ENCODE measurements at regions not wholly inside any gene's neighbourhood (a gene's known extent, or its start where the extent isn't known, plus 50 kb on each side); places are given as distances from the start of the nearest gene placed in this dataset.

DNA sequence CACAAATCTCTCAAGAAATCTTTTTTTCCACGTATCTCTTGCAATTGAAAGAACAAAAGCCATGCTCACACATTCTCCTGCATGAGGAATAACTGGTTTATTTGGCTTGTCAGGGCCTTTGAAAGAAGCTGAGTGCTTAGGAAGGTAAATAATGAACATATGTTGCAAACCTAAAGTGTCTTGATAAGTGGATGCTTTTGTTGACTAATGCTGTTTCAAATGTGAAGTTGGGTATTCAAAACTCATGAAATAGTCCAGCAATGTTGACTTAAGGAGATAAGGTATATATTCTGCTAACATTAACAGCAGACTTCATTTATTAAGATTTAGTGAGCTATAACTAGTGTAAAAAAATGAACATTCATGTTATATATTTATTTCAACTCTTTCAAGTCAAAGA is 1792.7 kb upstream of the MIR17HG start:
- Histone ChIP-seq H4K12ac (ENCODE audit: low read depth, low read length) (no peak overlapping the region), H3K79me2 (ENCODE audit: control insufficient read depth, insufficient read depth, low read length, poor library complexity) (no peaks in the 10 kb centered on the region), H2BK5ac (ENCODE audit: low read depth, low read length, poor library complexity) (no peak overlapping the region), H3K4me3 (ENCODE audit: low read depth, low read length) (no peak overlapping the region), H2BK12ac (ENCODE audit: low read length) (no peak overlapping the region), H3K4me2 (ENCODE audit: low read length) (no peak overlapping the region), H3K18ac (ENCODE audit: low read length) (no peak overlapping the region), H3K36me3 (ENCODE audit: control insufficient read depth in 1 of 2, insufficient read depth in 2 of 2, low read length in 2 of 2) (no peaks in the 10 kb centered on the region), H4K8ac (ENCODE audit: low read depth, low read length) (no peak overlapping the region), H3K9ac (ENCODE audit: low read length) (no peak overlapping the region), H2AK5ac (ENCODE audit: low read length) (no peak overlapping the region), H3K9me3 (ENCODE audit: insufficient read depth, low read depth, low read length) (no peaks in the 10 kb centered on the region), H3K4ac (ENCODE audit: low read depth, low read length) (no peak overlapping the region), H3K14ac (ENCODE audit: low read length) (no peak overlapping the region), H3K4me1 (ENCODE audit: control insufficient read depth in 1 of 2, insufficient read depth in 2 of 2, low read length in 2 of 2) (no peaks in the 10 kb centered on the region), H3K79me1 (ENCODE audit: low read length) (no peaks in the 10 kb centered on the region), H3K27me3 (ENCODE audit: insufficient read depth, low read length) (no peaks in the 10 kb centered on the region), H2AFZ (ENCODE audit: insufficient read depth, low read length, poor library complexity) (no peak overlapping the region), H2BK120ac (ENCODE audit: insufficient read depth, low read length, poor library complexity) (no peak overlapping the region), H4K91ac (ENCODE audit: low read depth, low read length) (no peak overlapping the region), H3K23ac (ENCODE audit: low read length) (no peak overlapping the region), H3K27ac (ENCODE audit: low read depth, low read length) (no peak overlapping the region)
- no CpG with 5 or more reads among the region's 1 CpG for WGBS (ENCODE audit: extremely low coverage, insufficient coverage, insufficient read length)
- DNase-seq, result peak in 1 of 2 donors; percentile 16

- Histone ChIP-seq H3K9ac (ENCODE audit: low read length) (no peak overlapping the region), H2AK5ac (ENCODE audit: low read length) (no peak overlapping the region), H2BK5ac (ENCODE audit: low read depth, low read length, poor library complexity) (no peak overlapping the region), H3K14ac (ENCODE audit: low read length) (no peak overlapping the region), H3K79me2 (ENCODE audit: control insufficient read depth, insufficient read depth, low read length, poor library complexity) (no peaks in the 10 kb centered on the region), H3K36me3 (ENCODE audit: control insufficient read depth in 1 of 2, insufficient read depth in 2 of 2, low read length in 2 of 2) (no peaks in the 10 kb centered on the region), H4K91ac (ENCODE audit: low read depth, low read length) (no peak overlapping the region), H3K4me1 (ENCODE audit: control insufficient read depth in 1 of 2, insufficient read depth in 2 of 2, low read length in 2 of 2) (no peaks in the 10 kb centered on the region), H3K27ac (ENCODE audit: low read depth, low read length) (no peak overlapping the region), H3K4me2 (ENCODE audit: low read length) (no peak overlapping the region), H3K23ac (ENCODE audit: low read length) (no peak overlapping the region), H3K4ac (ENCODE audit: low read depth, low read length) (no peak overlapping the region), H2BK120ac (ENCODE audit: insufficient read depth, low read length, poor library complexity) (no peak overlapping the region), H3K18ac (ENCODE audit: low read length) (no peak overlapping the region), H4K8ac (ENCODE audit: low read depth, low read length) (no peak overlapping the region), H3K79me1 (ENCODE audit: low read length) (no peaks in the 10 kb centered on the region), H3K27me3 (ENCODE audit: insufficient read depth, low read length) (no peaks in the 10 kb centered on the region), H3K4me3 (ENCODE audit: low read depth, low read length) (no peak overlapping the region), H2AFZ (ENCODE audit: insufficient read depth, low read length, poor library complexity) (no peak overlapping the region), H4K12ac (ENCODE audit: low read depth, low read length) (no peak overlapping the region), H3K9me3 (ENCODE audit: insufficient read depth, low read depth, low read length) (no peaks in the 10 kb centered on the region), H2BK12ac (ENCODE audit: low read length) (no peak overlapping the region)
- DNase-seq, result no peak
- WGBS (ENCODE audit: extremely low coverage, insufficient coverage, insufficient read length), result no CpG with 5 or more reads among the region's 1 CpG
Measured at GRCh38 chr13:89565476-89566100, 1781.9 kb upstream of the MIR17HG start.

DNA sequence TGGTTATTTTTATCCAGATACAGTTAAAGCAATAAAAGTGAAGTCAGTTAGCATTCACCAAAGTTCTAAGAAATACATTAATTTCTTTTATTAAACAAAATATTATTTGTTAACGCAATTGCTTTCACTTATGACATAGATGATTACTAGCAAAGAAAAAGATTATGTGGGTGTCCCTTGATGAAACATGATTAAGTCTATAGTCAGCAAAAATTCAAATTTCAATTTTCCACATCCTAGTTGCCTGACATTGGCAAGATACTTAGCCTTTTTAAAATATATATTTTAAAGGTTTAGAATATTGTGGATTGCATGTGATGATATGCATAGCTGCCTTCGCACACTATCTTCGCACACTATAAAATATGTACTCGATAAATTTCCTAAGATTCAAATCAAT is 1780.5 kb upstream of the MIR17HG start:
- Histone ChIP-seq H2AK5ac (ENCODE audit: low read length) (no peak overlapping the region), H3K4me3 (ENCODE audit: low read depth, low read length) (no peak overlapping the region), H3K9me3 (ENCODE audit: insufficient read depth, low read depth, low read length) (no peaks in the 10 kb centered on the region), H2BK5ac (ENCODE audit: low read depth, low read length, poor library complexity) (no peak overlapping the region), H3K23ac (ENCODE audit: low read length) (no peak overlapping the region), H3K79me2 (ENCODE audit: control insufficient read depth, insufficient read depth, low read length, poor library complexity) (no peaks in the 10 kb centered on the region), H4K12ac (ENCODE audit: low read depth, low read length) (no peak overlapping the region), H3K4me1 (ENCODE audit: control insufficient read depth in 1 of 2, insufficient read depth in 2 of 2, low read length in 2 of 2) (no peaks in the 10 kb centered on the region), H3K27ac (ENCODE audit: low read depth, low read length) (no peak overlapping the region), H3K9ac (ENCODE audit: low read length) (no peak overlapping the region), H3K4ac (ENCODE audit: low read depth, low read length) (no peak overlapping the region), H2BK120ac (ENCODE audit: insufficient read depth, low read length, poor library complexity) (no peak overlapping the region), H3K4me2 (ENCODE audit: low read length) (no peak overlapping the region), H3K36me3 (ENCODE audit: control insufficient read depth in 1 of 2, insufficient read depth in 2 of 2, low read length in 2 of 2) (no peaks in the 10 kb centered on the region), H2AFZ (ENCODE audit: insufficient read depth, low read length, poor library complexity) (no peak overlapping the region), H3K79me1 (ENCODE audit: low read length) (no peaks in the 10 kb centered on the region), H4K8ac (ENCODE audit: low read depth, low read length) (no peak overlapping the region), H4K91ac (ENCODE audit: low read depth, low read length) (no peak overlapping the region), H3K27me3 (ENCODE audit: insufficient read depth, low read length) (no peaks in the 10 kb centered on the region), H3K18ac (ENCODE audit: low read length) (no peak overlapping the region), H3K14ac (ENCODE audit: low read length) (no peak overlapping the region), H2BK12ac (ENCODE audit: low read length) (no peak overlapping the region)
- no CpG with 5 or more reads among the region's 4 CpGs for WGBS (ENCODE audit: extremely low coverage, insufficient coverage, insufficient read length)
- no peak for DNase-seq

- Histone ChIP-seq H2AFZ (ENCODE audit: insufficient read depth, low read length, poor library complexity) (no peak overlapping the region), H2AK5ac (ENCODE audit: low read length) (no peak overlapping the region), H4K91ac (ENCODE audit: low read depth, low read length) (no peak overlapping the region), H3K79me1 (ENCODE audit: low read length) (no peaks in the 10 kb centered on the region), H3K9ac (ENCODE audit: low read length) (no peak overlapping the region), H2BK5ac (ENCODE audit: low read depth, low read length, poor library complexity) (no peak overlapping the region), H3K23ac (ENCODE audit: low read length) (no peak overlapping the region), H3K9me3 (ENCODE audit: insufficient read depth, low read depth, low read length) (no peaks in the 10 kb centered on the region), H3K4me3 (ENCODE audit: low read depth, low read length) (no peak overlapping the region), H3K36me3 (ENCODE audit: control insufficient read depth in 1 of 2, insufficient read depth in 2 of 2, low read length in 2 of 2) (no peaks in the 10 kb centered on the region), H3K79me2 (ENCODE audit: control insufficient read depth, insufficient read depth, low read length, poor library complexity) (no peaks in the 10 kb centered on the region), H2BK12ac (ENCODE audit: low read length) (no peak overlapping the region), H3K27me3 (ENCODE audit: insufficient read depth, low read length) (no peaks in the 10 kb centered on the region), H4K8ac (ENCODE audit: low read depth, low read length) (no peak overlapping the region), H3K18ac (ENCODE audit: low read length) (no peak overlapping the region), H3K4me2 (ENCODE audit: low read length) (no peak overlapping the region), H3K4ac (ENCODE audit: low read depth, low read length) (no peak overlapping the region), H3K14ac (ENCODE audit: low read length) (no peak overlapping the region), H3K27ac (ENCODE audit: low read depth, low read length) (no peak overlapping the region), H3K4me1 (ENCODE audit: control insufficient read depth in 1 of 2, insufficient read depth in 2 of 2, low read length in 2 of 2) (no peaks in the 10 kb centered on the region), H2BK120ac (ENCODE audit: insufficient read depth, low read length, poor library complexity) (no peak overlapping the region), H4K12ac (ENCODE audit: low read depth, low read length) (no peak overlapping the region)
- no CpG with 5 or more reads among the region's 2 CpGs for WGBS (ENCODE audit: extremely low coverage, insufficient coverage, insufficient read length)
- no peak for DNase-seq
Measured at GRCh38 chr13:89568276-89568675, 1779.2 kb upstream of the MIR17HG start.

All from trophoblast cell (in vitro differentiated cells and primary cell).